Testis (tissue), 2 donors: ENCODE measurements at regions not wholly inside any gene's neighbourhood (a gene's known extent, or its start where the extent isn't known, plus 50 kb on each side); places are given as distances from the start of the nearest gene placed in this dataset.

ENCODE experiments used
- DNase-seq: peaks from one replicate; pipeline ENCODE4 v3.0.0-alpha.2; 2019
- H3K27ac ChIP-seq, 2 donors: fragments of 200-600 bp; sonication (generic); one replicate each; pipeline ENCODE4 v1.5.1; 2019
- H3K27me3 ChIP-seq: fragments of 200-600 bp; sonication (generic); one replicate; pipeline ENCODE4 v1.5.1; 2019
- H3K36me3 ChIP-seq: fragments of 200-600 bp; sonication (generic); one replicate; pipeline ENCODE4 v1.5.1; 2017; ENCODE audit warnings: low read depth; ENCODE audit errors: missing control alignments
- H3K4me1 ChIP-seq: fragments of 200-600 bp; sonication (generic); one replicate; pipeline ENCODE4 v1.5.1; 2019
- H3K4me3 ChIP-seq, 2 donors: fragments of 200-600 bp; sonication (generic); one replicate each; pipeline ENCODE4 v1.5.1; 2017 to 2019
- H3K9me3 ChIP-seq: fragments of 200-600 bp; sonication (generic); one replicate; pipeline ENCODE4 v1.5.1; 2017
- CTCF ChIP-seq, 3 experiments: fragments of 450-650 bp in 2 of 3; fragments of 200-600 bp in 1 of 3; sonication (generic) in 1 of 3; IDR thresholded peaks; one replicate each; pipeline ENCODE4 v1.5.1; 2016 to 2019; ENCODE audit warnings: antibody characterized with exemption in 3 of 3, mild to moderate bottlenecking in 2 of 3, moderate library complexity in 1 of 3
- POLR2A ChIP-seq: fragments of 450-650 bp; IDR thresholded peaks from one replicate; pipeline ENCODE4 v1.6.1; 2017; ENCODE audit warnings: antibody characterized with exemption, mild to moderate bottlenecking, moderate library complexity
- WGBS, 2 donors: methylation state at CpG; one replicate each; pipeline ENCODE4 v1.1.5; 2018; 5-methylcytosine and 5-hydroxymethylcytosine counted together
- intact Hi-C: fragments of 100-400 bp; cut with DNase I; formaldehyde crosslinking; loops from one replicate; pipeline ENCODE4 v1.15.1; 2023; ENCODE audit warnings: low total_unique reads

GRCh38 chr5:165135565-165135964 is 1630.1 kb downstream of the MAT2B start:
- no peaks in the 10 kb centered on the region for H3K4me1 ChIP-seq
- no peak overlapping the region for H3K27ac ChIP-seq
- no peaks in the 10 kb centered on the region for H3K9me3 ChIP-seq
- no peak for DNase-seq
- H3K4me3 ChIP-seq, result no peak overlapping the region
- no peaks in the 10 kb centered on the region for H3K27me3 ChIP-seq
- no peak for TF ChIP-seq CTCF (IDR thresholded peaks at IDR 0.05)
- no peak for TF ChIP-seq POLR2A
- no peaks in the 10 kb centered on the region for H3K36me3 ChIP-seq
- intact Hi-C loops, result no loop called here
- 52 to 57% methylated on average over 1 of the region's 1 CpG for WGBS, 2 donors

- Histone ChIP-seq H3K4me1 (no peaks in the 10 kb centered on the region), H3K4me3 (no peak overlapping the region), H3K27ac (no peak overlapping the region), H3K9me3 (no peaks in the 10 kb centered on the region), H3K27me3 (no peaks in the 10 kb centered on the region), H3K36me3 (no peaks in the 10 kb centered on the region)
- intact Hi-C loops, result no loop called here
- DNase-seq, result no peak
- no peak for TF ChIP-seq CTCF (IDR thresholded peaks at IDR 0.05)
- no peak for TF ChIP-seq POLR2A
- WGBS, 2 donors, result 67 to 73% methylated on average over 2 of the region's 2 CpGs
Measured at GRCh38 chr5:165137701-165138100, 1632.3 kb downstream of the MAT2B start.

GRCh38 chr5:165138236-165138635 is 1632.8 kb downstream of the MAT2B start:
- no peak overlapping the region for H3K4me3 ChIP-seq
- H3K36me3 ChIP-seq, result no peaks in the 10 kb centered on the region
- DNase-seq, result no peak
- no peak overlapping the region for H3K27ac ChIP-seq
- TF ChIP-seq POLR2A (no peak), CTCF (IDR thresholded peaks at IDR 0.05) (no peak)
- H3K9me3 ChIP-seq, result no peaks in the 10 kb centered on the region
- no peaks in the 10 kb centered on the region for H3K27me3 ChIP-seq
- intact Hi-C loops, result no loop called here
- 43 to 48% methylated on average over 7 of the region's 7 CpGs for WGBS, 2 donors
- no peaks in the 10 kb centered on the region for H3K4me1 ChIP-seq

- no peaks in the 10 kb centered on the region for H3K9me3 ChIP-seq
- H3K4me1 ChIP-seq, result no peaks in the 10 kb centered on the region
- intact Hi-C loops, result no loop called here
- H3K36me3 ChIP-seq, result no peaks in the 10 kb centered on the region
- 87 to 89% methylated on average over 3 of the region's 3 CpGs for WGBS, 2 donors
- H3K4me3 ChIP-seq, result no peak overlapping the region
- H3K27ac ChIP-seq, result no peak overlapping the region
- DNase-seq, result no peak
- no peaks in the 10 kb centered on the region for H3K27me3 ChIP-seq
- TF ChIP-seq POLR2A (no peak), CTCF (IDR thresholded peaks at IDR 0.05) (no peak)
Measured at GRCh38 chr5:165139262-165139661, 1633.8 kb downstream of the MAT2B start.

GRCh38 chr5:165139721-165140120 is 1634.3 kb downstream of the MAT2B start:
- DNase-seq, result no peak
- 80 to 83% methylated on average over 3 of the region's 3 CpGs for WGBS, 2 donors
- no peaks in the 10 kb centered on the region for H3K36me3 ChIP-seq
- TF ChIP-seq CTCF (IDR thresholded peaks at IDR 0.05) (no peak), POLR2A (no peak)
- H3K4me1 ChIP-seq, result no peaks in the 10 kb centered on the region
- no peak overlapping the region for H3K27ac ChIP-seq
- H3K4me3 ChIP-seq, result no peak overlapping the region
- intact Hi-C loops, result no loop called here
- H3K9me3 ChIP-seq, result no peaks in the 10 kb centered on the region
- no peaks in the 10 kb centered on the region for H3K27me3 ChIP-seq
